Esophagus squamous epithelium (tissue), 4 donors: ENCODE measurements at regions not wholly inside any gene's neighbourhood (a gene's known extent, or its start where the extent isn't known, plus 50 kb on each side); places are given as distances from the start of the nearest gene placed in this dataset.

Experiments
- POLR2A ChIP-seq, 4 donors: fragments of 450-650 bp; IDR thresholded peaks; one replicate each; pipeline ENCODE4 v1.6.1; 2017; ENCODE audit warnings: antibody characterized with exemption in 4 of 4, mild to moderate bottlenecking in 4 of 4, moderate library complexity in 3 of 4
- TF ChIP-seq, protein P1 (sequence below), 6 experiments: fragments of 450-650 bp in 4 of 6; fragments of 200-600 bp in 2 of 6; sonication (generic) in 2 of 6; IDR thresholded peaks; one replicate each; pipeline ENCODE4 v1.5.1; 2016 to 2019; ENCODE audit warnings: antibody characterized with exemption in 6 of 6, mild to moderate bottlenecking in 4 of 6, moderate library complexity in 4 of 6

DNA sequence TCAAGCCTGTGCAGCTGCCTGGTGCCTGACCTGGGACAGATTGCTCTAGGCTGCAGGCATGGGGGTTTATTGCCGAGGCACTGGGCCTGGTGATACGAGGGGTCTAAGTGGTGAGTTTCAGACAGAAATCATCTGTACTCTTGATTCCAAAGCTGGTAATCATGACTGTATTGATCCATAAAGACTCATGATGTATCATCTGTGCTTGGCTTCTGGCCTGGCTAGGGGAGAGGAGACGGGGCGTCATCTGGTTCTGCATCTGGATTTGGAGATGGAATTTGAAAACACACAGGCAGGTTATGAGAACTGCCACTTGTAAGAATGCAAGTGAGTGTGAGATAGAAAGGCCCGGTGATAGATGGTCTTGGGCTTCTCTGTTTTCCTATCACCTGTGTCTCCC is 337.4 kb upstream of the C2CD4B start:
- TF ChIP-seq, protein P1, sequence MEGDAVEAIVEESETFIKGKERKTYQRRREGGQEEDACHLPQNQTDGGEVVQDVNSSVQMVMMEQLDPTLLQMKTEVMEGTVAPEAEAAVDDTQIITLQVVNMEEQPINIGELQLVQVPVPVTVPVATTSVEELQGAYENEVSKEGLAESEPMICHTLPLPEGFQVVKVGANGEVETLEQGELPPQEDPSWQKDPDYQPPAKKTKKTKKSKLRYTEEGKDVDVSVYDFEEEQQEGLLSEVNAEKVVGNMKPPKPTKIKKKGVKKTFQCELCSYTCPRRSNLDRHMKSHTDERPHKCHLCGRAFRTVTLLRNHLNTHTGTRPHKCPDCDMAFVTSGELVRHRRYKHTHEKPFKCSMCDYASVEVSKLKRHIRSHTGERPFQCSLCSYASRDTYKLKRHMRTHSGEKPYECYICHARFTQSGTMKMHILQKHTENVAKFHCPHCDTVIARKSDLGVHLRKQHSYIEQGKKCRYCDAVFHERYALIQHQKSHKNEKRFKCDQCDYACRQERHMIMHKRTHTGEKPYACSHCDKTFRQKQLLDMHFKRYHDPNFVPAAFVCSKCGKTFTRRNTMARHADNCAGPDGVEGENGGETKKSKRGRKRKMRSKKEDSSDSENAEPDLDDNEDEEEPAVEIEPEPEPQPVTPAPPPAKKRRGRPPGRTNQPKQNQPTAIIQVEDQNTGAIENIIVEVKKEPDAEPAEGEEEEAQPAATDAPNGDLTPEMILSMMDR (IDR thresholded peaks at IDR 0.05): no peak
- no peak for TF ChIP-seq POLR2A (IDR thresholded peaks at IDR 0.05)
